Common myeloid progenitor, CD34-positive (primary cell): ENCODE measurements at regions not wholly inside any gene's neighbourhood (a gene's known extent, or its start where the extent isn't known, plus 50 kb on each side); places are given as distances from the start of the nearest gene placed in this dataset.

ENCODE experiments used
- CTCF ChIA-PET: fragments of 350-600 bp; sonication (Branson Sonifier 250); formaldehyde crosslinking; loops from one replicate; lab custom pipeline; 2021; ENCODE audit warnings: antibody characterized with exemption; lab: Charles Lee
- POLR2A ChIA-PET: fragments of 350-600 bp; sonication (Branson Sonifier 250); formaldehyde crosslinking; loops from one replicate; lab custom pipeline; 2021; ENCODE audit warnings: antibody characterized with exemption; lab: Charles Lee
- DNase-seq, 3 donors: peaks; one replicate each; pipeline versions ENCODE4 v3.0.0 to v3.0.0-alpha.2; 2013
- H3K27ac ChIP-seq, 2 experiments: 1 replicate in 1 of 2; 2 replicates in 1 of 2; pipeline ENCODE4 v1.7.0; 2013; ENCODE audit warnings: inconsistent platforms in 2 of 2, low read length in 2 of 2, mild to moderate bottlenecking in 2 of 2, low read depth in 1 of 2, moderate library complexity in 1 of 2; ENCODE audit not compliant: severe bottlenecking in 2 of 2, insufficient read depth in 1 of 2, poor library complexity in 1 of 2
- H3K27me3 ChIP-seq, 5 experiments: replicated peaks in 2 of 5; 1 replicate in 3 of 5; 2 replicates in 2 of 5; pipeline versions ENCODE4 v1.6.1 to v1.7.0; 2013; ENCODE audit warnings: low read length in 4 of 5, mild to moderate bottlenecking in 2 of 5, moderate library complexity in 2 of 5, inconsistent platforms in 1 of 5; ENCODE audit not compliant: insufficient read depth in 5 of 5, control insufficient read depth in 4 of 5
- H3K36me3 ChIP-seq, 4 experiments: 1 replicate in 2 of 4; 2 replicates in 2 of 4; pipeline versions ENCODE4 v1.6.1 to v1.7.0; 2013; ENCODE audit warnings: low read length in 3 of 4, control low read depth in 1 of 4, mild to moderate bottlenecking in 1 of 4; ENCODE audit not compliant: control insufficient read depth in 4 of 4, insufficient read depth in 4 of 4
- H3K4me1 ChIP-seq, 4 experiments: 1 replicate in 3 of 4; 2 replicates in 1 of 4; pipeline versions ENCODE4 v1.6.1 to v1.7.1; 2013; ENCODE audit warnings: low read length in 3 of 4, mild to moderate bottlenecking in 3 of 4, control low read depth in 1 of 4, inconsistent platforms in 1 of 4, moderate library complexity in 1 of 4; ENCODE audit not compliant: control insufficient read depth in 4 of 4, insufficient read depth in 4 of 4; ENCODE audit errors: control extremely low read depth in 1 of 4
- H3K4me3 ChIP-seq, 7 experiments: 1 replicate in 4 of 7; 2 replicates in 3 of 7; pipeline versions ENCODE4 v1.5.1 to v1.7.0; 2013; ENCODE audit warnings: mild to moderate bottlenecking in 7 of 7, low read length in 6 of 7, moderate library complexity in 6 of 7, inconsistent platforms in 2 of 7, low read depth in 2 of 7, control low read depth in 1 of 7; ENCODE audit not compliant: insufficient read depth in 4 of 7, control insufficient read depth in 1 of 7; ENCODE audit errors: extremely low read depth in 1 of 7
- H3K9me3 ChIP-seq, 5 experiments: 1 replicate in 4 of 5; 2 replicates in 1 of 5; pipeline versions ENCODE4 v1.6.1 to v1.7.1; 2013; ENCODE audit warnings: low read length in 4 of 5, mild to moderate bottlenecking in 2 of 5, inconsistent platforms in 1 of 5, low read depth in 1 of 5, moderate library complexity in 1 of 5; ENCODE audit not compliant: control insufficient read depth in 4 of 5, insufficient read depth in 2 of 5; ENCODE audit errors: control extremely low read depth in 1 of 5
- WGBS: methylation state at CpG from one replicate; pipeline ENCODE4 v1.1.5; 2013; ENCODE audit not compliant: insufficient coverage; 5-methylcytosine and 5-hydroxymethylcytosine counted together

GRCh38 chr10:129192344-129193128 lies 274.5 kb upstream of the MGMT start:
- H3K36me3 ChIP-seq = no peaks in the 10 kb centered on the region
- H3K27me3 ChIP-seq = peaks cover 0 to 5% (median 0%) of the 10 kb centered on the region in 5 experiments
- peaks cover 0 to 9% (median 0%) of the 10 kb centered on the region in 5 experiments for H3K9me3 ChIP-seq
- ChIA-PET POLR2A (no interaction called here), CTCF (interaction anchor here (0.9 kb wide), 1 partner anchor 12 kb away, joined by 3 read pairs; no protein-coding TSS in a partner anchor)
- 79% methylated on average over 9 of the region's 11 CpGs for WGBS
- peak in 2 of 3 donors; percentile 29 to 45 for DNase-seq
- no peak overlapping the region for H3K27ac ChIP-seq
- H3K4me3 ChIP-seq = no peak overlapping the region
- peaks cover 9 to 37% (median 23%) of the 10 kb centered on the region in 4 experiments for H3K4me1 ChIP-seq

- Histone ChIP-seq H3K36me3 (no peaks in the 10 kb centered on the region), H3K9me3 (peaks cover 0 to 4% (median 0%) of the 10 kb centered on the region in 5 experiments), H3K4me1 (peaks cover 9 to 37% (median 23%) of the 10 kb centered on the region in 4 experiments), H3K27ac (no peak overlapping the region), H3K4me3 (no peak overlapping the region), H3K27me3 (peaks cover 0 to 5% (median 0%) of the 10 kb centered on the region in 5 experiments)
- ChIA-PET POLR2A (no interaction called here), CTCF (interaction anchor here (0.9 kb wide), 1 partner anchor 13 kb away, joined by 3 read pairs; no protein-coding TSS in a partner anchor)
- peak; percentile 17 to 71 (median 67) for DNase-seq
- 77% methylated on average over 10 of the region's 12 CpGs for WGBS
Observed at GRCh38 chr10:129193148-129193547, 273.9 kb upstream of the MGMT start.

GRCh38 chr10:129194181-129194870 lies 272.7 kb upstream of the MGMT start:
- 80% methylated on average over 2 of the region's 3 CpGs for WGBS
- ChIA-PET POLR2A (no interaction called here), CTCF (no interaction called here)
- H3K27ac ChIP-seq = no peak overlapping the region
- H3K36me3 ChIP-seq = no peaks in the 10 kb centered on the region
- peak; percentile 26 to 90 (median 83) for DNase-seq
- H3K27me3 ChIP-seq = peaks cover 0 to 5% (median 0%) of the 10 kb centered on the region in 5 experiments
- H3K4me1 ChIP-seq = peaks cover 9 to 37% (median 23%) of the 10 kb centered on the region in 4 experiments
- no peaks in the 10 kb centered on the region for H3K9me3 ChIP-seq
- H3K4me3 ChIP-seq = no peak overlapping the region

- ChIA-PET POLR2A (no interaction called here), CTCF (no interaction called here)
- no peak for DNase-seq
- Histone ChIP-seq H3K36me3 (no peaks in the 10 kb centered on the region), H3K4me3 (no peak overlapping the region), H3K9me3 (peaks cover 0 to 7% (median 0%) of the 10 kb centered on the region in 5 experiments), H3K27me3 (no peaks in the 10 kb centered on the region), H3K4me1 (peaks cover 1 to 6% (median 2%) of the 10 kb centered on the region in 4 experiments), H3K27ac (no peak overlapping the region)
- 100% methylated on average over 2 of the region's 2 CpGs for whole genome bisulfite sequencing
Observed at GRCh38 chr10:129199826-129200225, 267.2 kb upstream of the MGMT start.

GRCh38 chr10:129203819-129204218 lies 263.2 kb upstream of the MGMT start:
- H3K4me3 ChIP-seq = no peak overlapping the region
- ChIA-PET CTCF (no interaction called here), POLR2A (no interaction called here)
- WGBS = 100% methylated on average over 4 of the region's 5 CpGs
- H3K27ac ChIP-seq = no peak overlapping the region
- H3K4me1 ChIP-seq = no peaks in the 10 kb centered on the region
- no peak for DNase-seq
- no peaks in the 10 kb centered on the region for H3K27me3 ChIP-seq
- H3K36me3 ChIP-seq = no peaks in the 10 kb centered on the region
- peaks cover 0 to 7% (median 0%) of the 10 kb centered on the region in 5 experiments for H3K9me3 ChIP-seq

- Histone ChIP-seq H3K27me3 (no peaks in the 10 kb centered on the region), H3K36me3 (no peaks in the 10 kb centered on the region), H3K27ac (no peak overlapping the region), H3K4me1 (no peaks in the 10 kb centered on the region), H3K4me3 (no peak overlapping the region), H3K9me3 (peaks cover 0 to 3% (median 0%) of the 10 kb centered on the region in 5 experiments)
- WGBS = 96% methylated on average over 18 of the region's 19 CpGs
- DNase-seq = no peak
- CTCF ChIA-PET = no interaction called here
- POLR2A ChIA-PET = no interaction called here
Observed at GRCh38 chr10:129207297-129207696, 259.7 kb upstream of the MGMT start.

- H3K9me3 ChIP-seq = peaks cover 0 to 1% (median 0%) of the 10 kb centered on the region in 5 experiments
- ChIA-PET POLR2A (no interaction called here), CTCF (no interaction called here)
- no peak overlapping the region for H3K4me3 ChIP-seq
- H3K27me3 ChIP-seq = no peaks in the 10 kb centered on the region
- 82% methylated on average over 2 of the region's 5 CpGs for WGBS
- no peak overlapping the region for H3K27ac ChIP-seq
- H3K36me3 ChIP-seq = no peaks in the 10 kb centered on the region
- DNase-seq = peak in 2 of 3 donors; percentile 13 to 23
- no peaks in the 10 kb centered on the region for H3K4me1 ChIP-seq
Observed at GRCh38 chr10:129210876-129211275, 256.2 kb upstream of the MGMT start.
